A673 (cell line): ENCODE measurements at regions not wholly inside any gene's neighbourhood (a gene's known extent, or its start where the extent isn't known, plus 50 kb on each side); places are given as distances from the start of the nearest gene placed in this dataset.

Experiments
- BruUV-seq: library from RNA; stranded (reverse); fragments of 400-500 nt; replicated peaks from 2 replicates; lab custom pipeline; 2021; lab: Mats Ljungman, UMichigan
- CTCF ChIA-PET: fragments of 300-600 bp; sonication (Branson Sonifier 250); formaldehyde crosslinking; loops from one replicate; lab custom pipeline; 2022; ENCODE audit warnings: antibody characterized with exemption; lab: Charles Lee
- POLR2A ChIA-PET: fragments of 300-600 bp; sonication (Branson Sonifier 250); formaldehyde crosslinking; loops from one replicate; lab custom pipeline; 2022; ENCODE audit warnings: antibody characterized with exemption; ENCODE audit not compliant: low non-redundant PET; lab: Charles Lee
- DNase-seq: peaks from one replicate; pipeline ENCODE4 v3.0.0-alpha.2; 2015; ENCODE audit warnings: low spot score
- H3K27ac ChIP-seq: fragments of 200-600 bp; sonication (generic); 2 replicates; pipeline ENCODE4 v1.5.1; 2016; ENCODE audit warnings: mixed run types, low read depth, mild to moderate bottlenecking, mixed read lengths, antibody characterized with exemption, low read length; ENCODE audit not compliant: poor library complexity, severe bottlenecking
- H3K27me3 ChIP-seq: fragments of 200-600 bp; sonication (generic); replicated peaks from 2 replicates; pipeline ENCODE4 v1.6.1; 2017; ENCODE audit warnings: mixed run types, low read depth, mild to moderate bottlenecking, mixed read lengths, antibody characterized with exemption, low read length; ENCODE audit not compliant: insufficient read depth, poor library complexity
- H3K36me3 ChIP-seq: fragments of 200-600 bp; sonication (generic); 2 replicates; pipeline ENCODE4 v1.6.1; 2016; ENCODE audit warnings: mixed run types, mild to moderate bottlenecking, mixed read lengths, antibody characterized with exemption, low read length; ENCODE audit not compliant: insufficient read depth, poor library complexity, severe bottlenecking
- H3K4me1 ChIP-seq: fragments of 200-600 bp; sonication (generic); 2 replicates; pipeline ENCODE4 v1.6.1; 2017; ENCODE audit warnings: mixed run types, mild to moderate bottlenecking, mixed read lengths, antibody characterized with exemption, low read length; ENCODE audit not compliant: insufficient read depth, poor library complexity, severe bottlenecking
- H3K4me3 ChIP-seq: fragments of 200-600 bp; sonication (generic); 2 replicates; pipeline ENCODE4 v1.5.1; 2016; ENCODE audit warnings: low read depth, mixed run types, mild to moderate bottlenecking, mixed read lengths, low read length; ENCODE audit not compliant: poor library complexity, severe bottlenecking
- H3K9me3 ChIP-seq: fragments of 200-600 bp; sonication (generic); 2 replicates; pipeline ENCODE4 v1.6.1; 2016; ENCODE audit warnings: mixed run types, low read depth, mild to moderate bottlenecking, mixed read lengths, antibody characterized with exemption, low read length; ENCODE audit not compliant: poor library complexity, severe bottlenecking
- EZH2 ChIP-seq: fragments of 200-600 bp; sonication (generic); IDR thresholded peaks from 2 replicates; pipeline ENCODE4 v1.6.1; 2017; ENCODE audit warnings: borderline replicate concordance, low read depth, mild to moderate bottlenecking, mixed read lengths, antibody characterized with exemption, low read length; ENCODE audit not compliant: poor library complexity, severe bottlenecking
- intact Hi-C: fragments of 100-400 bp; cut with micrococcal nuclease; formaldehyde crosslinking; loops from one replicate; pipeline ENCODE4 v1.10.0; 2022; ENCODE audit not compliant: unreplicated experiment
- TF ChIP-seq, protein P1 (sequence below): fragments of 300-800, 200-600 bp; sonication (generic); conservative IDR thresholded peaks from 2 replicates; pipeline ENCODE4 v1.5.1; 2017; ENCODE audit warnings: low read depth, mild to moderate bottlenecking, antibody characterized with exemption, low read length, moderate library complexity, mixed read lengths

- Histone ChIP-seq H3K27ac (no peak overlapping the region), H3K9me3 (no peaks in the 10 kb centered on the region), H3K36me3 (no peaks in the 10 kb centered on the region), H3K4me3 (no peak overlapping the region), H3K4me1 (no peaks in the 10 kb centered on the region), H3K27me3 (peaks cover 20% of the 10 kb centered on the region)
- DNase-seq, result no peak
- ChIA-PET POLR2A (no interaction called here), CTCF (no interaction called here)
- TF ChIP-seq EZH2, result no peak
- TF ChIP-seq, protein P1, sequence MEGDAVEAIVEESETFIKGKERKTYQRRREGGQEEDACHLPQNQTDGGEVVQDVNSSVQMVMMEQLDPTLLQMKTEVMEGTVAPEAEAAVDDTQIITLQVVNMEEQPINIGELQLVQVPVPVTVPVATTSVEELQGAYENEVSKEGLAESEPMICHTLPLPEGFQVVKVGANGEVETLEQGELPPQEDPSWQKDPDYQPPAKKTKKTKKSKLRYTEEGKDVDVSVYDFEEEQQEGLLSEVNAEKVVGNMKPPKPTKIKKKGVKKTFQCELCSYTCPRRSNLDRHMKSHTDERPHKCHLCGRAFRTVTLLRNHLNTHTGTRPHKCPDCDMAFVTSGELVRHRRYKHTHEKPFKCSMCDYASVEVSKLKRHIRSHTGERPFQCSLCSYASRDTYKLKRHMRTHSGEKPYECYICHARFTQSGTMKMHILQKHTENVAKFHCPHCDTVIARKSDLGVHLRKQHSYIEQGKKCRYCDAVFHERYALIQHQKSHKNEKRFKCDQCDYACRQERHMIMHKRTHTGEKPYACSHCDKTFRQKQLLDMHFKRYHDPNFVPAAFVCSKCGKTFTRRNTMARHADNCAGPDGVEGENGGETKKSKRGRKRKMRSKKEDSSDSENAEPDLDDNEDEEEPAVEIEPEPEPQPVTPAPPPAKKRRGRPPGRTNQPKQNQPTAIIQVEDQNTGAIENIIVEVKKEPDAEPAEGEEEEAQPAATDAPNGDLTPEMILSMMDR, result no peak
- no TSS peak for BruUV-seq
- intact Hi-C loops, result no loop called here
Measured at GRCh38 chr10:4429571-4429970, 396.4 kb upstream of the AKR1E2 start.

DNA sequence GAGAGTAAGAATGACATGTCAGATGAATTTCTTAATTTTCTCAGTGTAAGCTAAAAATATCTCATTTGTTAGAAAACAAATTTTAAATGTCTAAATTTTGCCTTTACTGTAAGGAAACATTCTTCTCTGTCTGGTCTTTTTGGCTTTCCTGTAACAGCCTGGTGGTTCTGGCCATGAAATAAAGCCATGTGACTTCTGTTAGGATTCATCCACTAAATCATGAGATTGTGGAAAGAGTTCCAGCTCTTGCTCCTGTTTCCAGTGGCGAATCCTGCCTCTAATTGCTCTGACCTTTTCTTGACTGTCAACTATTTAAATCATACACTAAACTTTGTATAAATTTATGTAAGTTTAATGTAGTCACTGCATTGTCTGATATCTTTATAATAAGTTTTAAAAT lies 398.5 kb upstream of the AKR1E2 start:
- peaks cover 20% of the 10 kb centered on the region for H3K27me3 ChIP-seq
- CTCF ChIA-PET, result no interaction called here
- H3K4me3 ChIP-seq, result no peak overlapping the region
- no peaks in the 10 kb centered on the region for H3K4me1 ChIP-seq
- intact Hi-C loops, result no loop called here
- BruUV-seq, result no TSS peak
- no peaks in the 10 kb centered on the region for H3K9me3 ChIP-seq
- DNase-seq, result no peak
- POLR2A ChIA-PET, result no interaction called here
- no peaks in the 10 kb centered on the region for H3K36me3 ChIP-seq
- no peak overlapping the region for H3K27ac ChIP-seq
- no peak for TF ChIP-seq EZH2
- TF ChIP-seq, protein P1, result no peak

GRCh38 chr10:4426866-4427265 lies 399.1 kb upstream of the AKR1E2 start:
- CTCF ChIA-PET, result no interaction called here
- POLR2A ChIA-PET, result no interaction called here
- no peak for TF ChIP-seq EZH2
- TF ChIP-seq, protein P1, result no peak
- peaks cover 20% of the 10 kb centered on the region for H3K27me3 ChIP-seq
- no peaks in the 10 kb centered on the region for H3K9me3 ChIP-seq
- H3K4me3 ChIP-seq, result no peak overlapping the region
- H3K36me3 ChIP-seq, result no peaks in the 10 kb centered on the region
- H3K4me1 ChIP-seq, result no peaks in the 10 kb centered on the region
- intact Hi-C loops, result no loop called here
- no peak for DNase-seq
- no peak overlapping the region for H3K27ac ChIP-seq
- BruUV-seq, result no TSS peak
